HG03064 (cell line): ENCODE measurements at regions not wholly inside any gene's neighbourhood (a gene's known extent, or its start where the extent isn't known, plus 50 kb on each side); places are given as distances from the start of the nearest gene placed in this dataset.
"Not testable (repeated sequence)": the region's sequence is repeated elsewhere in the genome, so short reads cannot be mapped to it uniquely, and the experiment has no call there.

Source experiments
- ATAC-seq: cut with Tn5 transposase; IDR thresholded peaks from one replicate; pipeline ENCODE4 v1.9.1; 2021; ENCODE audit warnings: low read depth; ENCODE audit not compliant: unreplicated experiment

DNA sequence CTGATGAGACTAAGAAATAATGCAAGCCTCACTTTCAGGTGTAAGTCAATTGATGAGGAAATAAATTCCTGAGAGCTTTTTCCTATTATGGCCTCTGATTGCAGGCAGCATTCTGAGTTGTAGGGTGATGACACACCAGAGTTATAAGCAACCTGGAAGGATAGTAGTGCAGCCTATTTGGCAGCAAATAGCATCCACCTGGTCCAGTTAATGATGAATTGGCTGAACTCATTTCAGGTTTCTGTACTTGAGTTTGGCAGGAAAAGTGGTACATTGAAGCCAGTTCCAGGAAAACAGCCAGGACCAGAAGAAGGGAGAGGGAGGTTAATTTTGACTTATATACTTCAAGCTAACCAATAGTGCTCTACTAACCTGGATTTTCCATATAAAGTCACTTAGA, 316.8 kb downstream of the NAF1 start:
- ATAC-seq, result no peak

DNA sequence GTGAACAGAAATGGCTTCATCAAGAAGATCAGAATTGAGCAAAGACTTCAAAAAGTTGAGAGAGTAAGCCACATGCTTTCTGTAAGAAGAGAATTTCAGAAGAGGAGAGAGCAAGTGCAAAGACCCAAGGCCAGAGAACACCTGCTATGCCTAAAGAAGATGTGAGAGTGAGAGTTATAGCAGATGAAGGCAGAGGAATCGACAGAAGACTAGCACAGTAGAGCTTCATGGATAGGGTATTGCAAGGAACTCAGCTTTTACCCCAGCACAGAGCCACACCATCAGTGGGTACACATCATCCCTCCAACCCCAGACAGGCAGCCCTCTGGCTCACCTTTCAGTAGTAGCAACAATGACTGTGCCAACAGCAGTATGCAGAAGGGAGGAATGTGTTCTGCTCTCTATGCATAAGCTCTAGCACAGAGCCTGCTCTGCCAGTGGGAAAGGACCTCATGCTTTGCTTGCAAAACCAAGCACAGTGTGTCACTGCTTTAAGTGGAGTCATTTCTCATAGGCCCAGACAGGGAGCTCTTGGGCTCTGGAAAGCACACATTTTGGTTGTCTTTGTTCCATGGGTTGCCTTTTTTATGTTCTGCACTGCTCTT, 318.6 kb downstream of the NAF1 start:
- no peak for ATAC-seq

DNA sequence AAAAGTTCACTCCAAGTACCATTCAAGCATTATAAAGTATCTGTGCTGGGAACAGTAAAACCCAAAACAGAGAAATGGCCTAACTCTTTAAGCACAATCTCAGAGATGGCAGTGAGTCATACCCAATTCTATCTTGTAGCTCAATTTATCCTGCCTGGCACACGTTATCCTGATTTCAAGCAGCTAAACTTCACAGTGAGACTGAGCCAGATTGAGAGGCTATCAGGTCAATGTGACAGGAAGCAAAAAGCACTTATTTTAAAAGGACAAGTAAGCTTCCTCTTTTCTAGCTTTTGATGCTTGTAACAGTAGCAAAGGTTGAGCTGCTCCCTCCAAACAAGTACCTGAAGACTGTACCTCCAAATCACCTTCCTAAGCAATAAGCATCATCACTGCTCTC, 324.9 kb downstream of the NAF1 start:
- ATAC-seq, result no peak

DNA sequence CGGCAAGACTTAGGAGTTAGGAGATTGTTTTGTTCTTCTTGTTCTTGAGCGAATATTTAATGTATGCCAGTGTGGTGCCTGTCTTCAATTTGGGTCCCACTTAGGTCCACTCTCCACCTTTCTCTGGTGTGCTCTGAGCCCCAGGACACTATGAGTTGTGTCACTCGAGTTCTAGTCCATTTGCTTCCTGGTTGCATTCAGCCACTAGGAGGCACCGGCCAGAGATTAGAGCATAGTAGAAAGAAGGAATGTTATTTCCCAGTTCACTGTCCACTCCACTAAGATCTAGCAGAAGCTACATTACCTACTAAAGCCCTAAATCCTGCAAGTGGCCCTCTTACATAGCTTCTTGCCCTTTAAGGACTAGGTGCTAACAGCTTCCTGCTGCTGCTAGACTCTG, 326.9 kb downstream of the NAF1 start:
- no peak for ATAC-seq

DNA sequence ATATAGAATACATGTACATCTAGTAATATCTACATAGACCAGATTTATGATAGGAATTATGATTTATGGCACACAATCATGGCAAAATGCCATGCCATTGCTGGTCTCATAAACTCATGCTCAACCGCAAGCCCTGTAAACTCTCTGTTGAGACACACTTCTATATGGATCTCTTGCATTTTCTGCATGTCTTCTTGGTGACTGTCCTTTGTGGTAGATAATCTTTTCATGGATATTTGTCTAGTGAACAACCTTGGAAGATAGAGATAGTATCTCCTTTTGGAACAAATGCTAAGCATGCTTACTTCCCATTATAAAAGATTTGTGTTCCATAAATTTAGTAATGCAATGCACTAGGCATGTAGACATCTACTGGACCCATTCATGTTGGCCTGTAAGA, 328.0 kb downstream of the NAF1 start:
- ATAC-seq, result no peak

DNA sequence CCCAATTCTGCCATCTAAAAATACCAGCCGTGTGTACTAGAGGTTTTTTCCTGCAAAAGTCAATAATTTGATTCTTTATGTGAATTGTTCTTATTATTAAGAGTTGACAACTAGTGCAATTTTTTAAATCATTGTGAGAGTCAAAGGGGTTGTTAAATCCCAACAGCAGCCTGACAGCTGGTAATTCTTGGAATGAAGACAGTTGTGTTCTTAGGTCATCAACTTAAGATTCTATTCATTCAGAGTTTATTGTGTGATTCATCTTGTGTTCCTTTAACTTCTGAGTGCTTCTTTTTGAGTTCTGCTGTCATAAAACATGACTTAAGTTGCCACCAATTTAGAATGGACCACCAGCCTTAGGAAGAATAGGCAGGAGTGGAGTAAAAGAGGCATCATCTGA, 329.0 kb downstream of the NAF1 start:
- no peak for ATAC-seq

DNA sequence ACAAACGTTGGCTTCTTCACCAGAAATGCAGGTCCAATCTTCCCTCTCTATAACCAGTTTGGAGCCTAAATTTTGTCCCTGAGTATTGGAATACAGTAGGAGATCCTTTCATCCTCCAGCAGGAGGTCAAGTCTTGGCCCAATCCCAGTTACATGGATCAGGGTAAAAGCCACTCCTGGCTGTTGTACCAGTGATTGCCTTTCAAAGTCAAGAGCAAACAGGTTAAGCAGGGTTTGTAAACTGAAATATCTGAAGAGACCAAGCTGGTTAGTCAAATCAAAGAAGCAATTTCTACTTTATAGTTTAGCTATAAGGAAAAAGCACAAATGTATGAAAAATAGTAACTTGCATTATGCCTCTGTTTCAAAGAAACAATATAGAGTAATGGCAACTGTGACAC, 329.4 kb downstream of the NAF1 start:
- ATAC-seq, result no peak

DNA sequence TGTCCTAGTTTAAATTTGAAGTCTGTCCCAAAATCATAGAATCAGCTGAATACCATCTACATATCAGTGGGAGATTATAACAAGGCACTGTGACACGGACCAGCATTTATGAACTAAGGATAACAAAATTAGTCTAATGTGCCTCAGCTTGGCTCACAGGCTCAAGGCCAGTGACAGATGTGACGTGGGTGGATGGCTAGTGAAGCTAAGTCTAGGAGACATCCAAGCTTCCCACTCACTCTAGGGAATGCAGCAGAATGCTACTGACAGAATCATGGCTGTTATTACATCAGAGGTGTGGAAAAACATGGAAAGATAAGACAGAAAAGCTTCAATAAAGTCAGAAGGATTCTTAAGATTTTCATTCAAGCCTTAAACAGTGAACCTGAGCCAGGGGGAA, 329.9 kb downstream of the NAF1 start:
- no peak for ATAC-seq

DNA sequence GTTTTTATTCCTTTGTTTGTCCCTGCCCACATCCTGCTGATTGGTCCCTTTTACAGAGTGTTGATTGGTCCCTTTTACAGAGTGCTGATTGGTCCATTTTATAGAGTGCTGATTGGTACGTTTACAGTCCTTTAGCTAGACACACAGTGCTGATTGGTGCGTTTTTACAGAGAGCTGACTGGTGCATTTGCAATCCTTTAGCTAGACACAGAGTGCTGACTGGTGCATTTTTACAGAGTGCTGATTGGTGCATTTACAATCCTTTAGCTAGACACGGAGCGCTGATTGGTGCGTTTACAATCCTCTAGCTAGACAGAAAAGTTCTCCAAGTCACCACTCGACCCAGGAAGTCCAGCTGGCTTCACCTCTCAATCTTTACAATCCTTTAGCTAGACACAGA, 330.4 kb downstream of the NAF1 start:
- not testable (repeated sequence) for ATAC-seq

DNA sequence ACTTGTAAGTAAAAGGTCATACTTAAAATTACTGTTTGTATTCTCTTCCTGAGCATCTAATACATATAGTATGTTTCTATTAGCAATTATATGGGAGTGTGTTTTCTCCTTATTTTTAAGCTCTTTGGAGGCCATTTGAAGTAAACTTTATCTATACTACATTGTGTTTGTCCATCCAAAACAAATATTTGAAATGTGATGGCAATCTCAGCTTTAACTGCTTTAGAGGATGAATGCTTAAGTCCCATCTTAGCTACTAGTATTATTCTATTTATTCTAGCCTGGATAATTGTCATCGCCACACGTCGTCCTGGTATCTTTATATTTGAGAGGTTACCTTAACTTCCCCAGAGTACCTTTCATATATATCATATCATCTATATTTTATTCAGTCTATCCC, 335.8 kb downstream of the NAF1 start:
- ATAC-seq, result no peak

DNA sequence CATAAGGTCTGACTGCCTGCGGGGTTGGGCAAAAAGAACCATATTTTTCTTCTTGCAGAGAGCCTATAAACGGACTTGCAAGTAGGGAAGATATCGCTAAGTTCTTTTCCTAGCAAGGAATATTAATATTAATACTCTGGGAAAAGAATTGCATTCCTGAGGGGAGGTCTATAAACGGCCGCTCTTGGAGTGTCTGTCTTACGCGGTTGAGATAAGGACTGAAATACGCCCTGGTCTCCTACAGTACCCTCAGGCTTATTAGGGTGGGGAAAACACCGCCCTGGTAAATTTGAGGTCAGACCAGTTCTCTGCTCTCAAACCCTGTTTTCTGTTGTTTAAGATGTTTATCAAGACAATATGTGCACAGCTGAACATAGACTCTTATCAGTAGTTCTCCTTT, 349.3 kb downstream of the NAF1 start:
- ATAC-seq, result not testable (repeated sequence)

DNA sequence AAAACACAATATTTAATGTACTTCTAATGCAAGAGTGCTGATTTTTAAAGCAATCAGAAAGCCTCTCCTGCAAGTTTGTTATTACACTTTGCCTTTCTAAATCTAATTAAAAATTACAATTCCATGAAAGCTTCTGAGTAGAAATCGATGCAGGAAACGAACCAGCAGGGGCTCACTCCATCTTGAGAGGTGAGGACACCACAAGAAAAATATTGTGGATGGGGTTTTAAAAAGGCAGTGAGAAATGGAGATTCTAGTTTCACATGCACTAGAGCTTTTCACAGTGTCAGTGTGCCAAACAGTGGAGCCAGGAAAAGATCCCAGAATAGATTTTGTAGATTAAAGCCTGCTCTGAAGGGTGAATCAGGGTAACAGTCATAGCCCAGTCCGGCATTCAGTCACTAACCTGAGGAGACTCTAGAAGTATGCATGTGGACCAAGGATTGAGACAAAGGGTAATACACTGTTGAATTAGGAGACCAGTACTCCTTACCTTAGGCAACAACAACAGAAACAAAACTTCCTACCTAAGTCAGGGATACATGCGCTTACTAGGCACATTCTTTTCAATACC, 362.3 kb downstream of the NAF1 start:
- no peak for ATAC-seq

DNA sequence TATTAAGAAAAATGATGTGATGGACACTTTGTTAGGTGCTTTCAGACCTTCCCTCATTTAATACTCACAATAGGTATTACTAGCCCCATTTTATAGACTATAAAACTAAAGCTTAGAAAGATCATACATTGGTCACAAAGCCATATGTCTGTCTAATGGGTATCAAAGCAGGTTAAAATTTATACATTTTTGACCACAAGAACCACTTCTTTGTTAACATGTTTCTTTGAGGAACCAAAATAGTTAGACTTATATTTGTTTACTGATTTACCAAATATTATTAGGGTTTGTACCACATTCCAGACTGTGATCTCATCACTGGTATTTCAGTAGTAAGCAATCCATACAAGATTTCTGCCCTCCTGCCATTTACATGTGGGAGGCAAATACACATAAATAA, 363.3 kb downstream of the NAF1 start:
- ATAC-seq, result no peak

DNA sequence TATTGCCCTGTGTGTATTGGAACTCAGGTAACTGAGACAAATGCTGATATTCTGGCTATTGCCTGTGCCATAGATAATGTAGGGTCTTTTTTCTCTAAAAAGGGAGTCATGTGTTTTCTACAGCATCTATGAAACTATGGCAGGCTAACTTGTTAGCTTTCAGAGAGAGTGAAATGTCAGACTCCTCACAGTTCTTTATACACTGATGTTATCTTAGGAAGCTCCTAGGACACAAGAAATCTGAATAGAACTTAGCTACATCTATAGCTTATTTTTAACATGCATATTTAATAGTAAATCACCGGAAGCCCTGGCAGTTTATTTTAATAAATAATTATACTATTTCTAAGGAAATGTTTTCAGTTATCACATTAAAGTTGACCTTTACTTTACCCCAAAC, 369.6 kb downstream of the NAF1 start:
- no peak for ATAC-seq

DNA sequence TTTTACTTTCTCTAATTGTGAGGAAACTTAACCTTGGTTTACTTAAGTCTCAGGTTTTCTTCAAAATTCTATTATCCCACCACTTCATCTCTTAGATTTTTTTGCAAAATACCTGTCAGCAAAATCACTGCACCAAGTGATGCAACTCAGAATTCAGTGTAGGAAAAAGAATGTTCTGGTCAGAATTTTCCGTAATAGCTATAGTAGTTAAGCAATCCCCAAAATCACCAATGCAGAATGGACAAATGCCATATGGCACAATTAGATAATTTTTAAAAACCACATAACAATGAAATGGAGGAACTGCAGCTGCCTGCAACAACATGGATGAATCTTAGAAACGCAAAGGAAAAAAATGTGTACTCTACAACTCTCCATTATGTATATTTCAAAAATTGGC, 373.1 kb downstream of the NAF1 start:
- no peak for ATAC-seq

DNA sequence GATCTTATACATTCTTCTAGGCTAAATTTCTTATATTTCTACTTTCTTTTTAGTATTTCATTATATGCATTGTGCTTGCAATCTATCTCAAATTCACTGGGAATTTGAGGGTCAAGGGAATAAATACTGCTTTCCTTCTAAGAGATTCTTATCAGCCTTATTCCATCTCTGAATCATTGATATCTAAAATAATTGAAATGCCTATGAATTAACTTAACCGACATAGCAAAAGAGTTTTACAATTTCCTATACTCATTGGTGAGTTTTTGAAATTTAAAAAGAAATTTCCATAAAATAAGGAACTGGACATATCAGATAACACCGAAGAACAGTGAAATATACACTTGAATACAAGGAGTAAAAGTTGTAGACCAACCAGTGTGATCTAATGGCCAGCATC, 373.7 kb downstream of the NAF1 start:
- no peak for ATAC-seq

DNA sequence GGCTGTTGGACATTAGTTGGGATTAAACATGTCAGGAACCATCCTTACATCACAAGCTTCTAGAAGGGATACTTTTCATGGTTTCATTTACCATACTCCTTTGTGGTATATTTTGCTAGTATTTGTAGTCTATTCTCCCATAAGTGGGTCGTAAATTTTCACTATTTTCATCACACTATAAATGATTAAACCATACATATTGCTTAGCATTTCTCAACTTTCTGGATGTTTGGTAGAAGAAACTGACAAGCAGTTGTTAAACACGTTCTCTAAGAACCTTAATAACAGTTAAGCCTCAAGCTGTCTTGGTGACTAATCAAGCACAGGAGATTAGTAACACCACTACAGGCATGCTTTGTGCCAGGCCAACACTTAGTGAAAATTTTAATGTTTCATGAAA, 375.5 kb downstream of the NAF1 start:
- no peak for ATAC-seq

DNA sequence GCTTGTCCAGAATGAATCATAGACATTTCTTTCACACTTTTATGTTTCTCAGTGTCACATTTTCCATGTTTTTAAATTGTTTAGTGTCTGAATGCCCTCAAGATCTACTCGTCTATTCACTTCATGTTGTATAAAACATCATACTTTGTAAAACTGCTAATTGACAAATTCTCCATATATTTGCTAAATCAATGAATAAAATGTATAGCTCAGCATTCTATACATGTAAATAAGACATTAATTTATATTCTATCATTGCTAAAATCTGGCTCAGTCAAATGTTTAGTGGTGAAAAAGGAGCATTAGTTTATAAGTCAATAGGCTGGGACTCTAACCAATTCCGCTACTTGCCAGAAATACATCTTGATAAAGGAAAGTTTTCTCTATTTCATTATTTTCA, 379.6 kb downstream of the NAF1 start:
- ATAC-seq, result no peak

DNA sequence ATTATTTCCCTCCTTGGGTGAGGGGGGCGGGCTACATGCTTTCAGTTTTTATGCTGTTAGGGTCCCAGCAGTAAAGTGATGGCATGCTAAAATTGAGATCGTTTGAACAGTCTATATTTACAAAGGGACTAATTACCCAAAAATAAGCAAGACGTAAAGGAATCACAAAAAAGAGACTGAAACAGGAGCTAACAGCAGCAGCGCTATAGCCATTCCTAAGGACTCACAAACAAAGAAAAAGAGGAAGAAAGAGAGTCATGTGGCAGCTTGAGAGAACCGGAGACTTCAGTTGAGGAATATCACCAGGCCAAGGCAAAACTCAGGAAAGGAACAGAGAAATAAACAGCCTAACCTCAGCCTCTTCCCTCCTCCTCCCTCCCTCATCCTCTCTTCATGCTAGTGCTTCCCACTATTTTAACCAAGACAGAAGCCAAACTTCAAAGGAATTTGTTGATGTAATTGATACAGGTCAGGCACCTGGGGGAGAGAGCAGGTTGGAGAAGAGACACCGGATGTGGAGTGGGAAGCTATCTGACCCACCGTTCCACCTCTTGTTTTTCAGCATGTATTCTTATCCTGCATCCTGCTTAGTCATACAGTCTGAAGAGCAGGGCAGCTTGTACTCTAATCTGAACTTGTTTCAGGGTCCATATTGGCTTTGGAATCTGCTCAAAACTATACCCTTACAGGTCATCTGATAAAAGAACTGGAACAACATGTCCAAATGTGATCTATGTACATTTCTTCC, 383.7 kb downstream of the NAF1 start:
- no peak for ATAC-seq

DNA sequence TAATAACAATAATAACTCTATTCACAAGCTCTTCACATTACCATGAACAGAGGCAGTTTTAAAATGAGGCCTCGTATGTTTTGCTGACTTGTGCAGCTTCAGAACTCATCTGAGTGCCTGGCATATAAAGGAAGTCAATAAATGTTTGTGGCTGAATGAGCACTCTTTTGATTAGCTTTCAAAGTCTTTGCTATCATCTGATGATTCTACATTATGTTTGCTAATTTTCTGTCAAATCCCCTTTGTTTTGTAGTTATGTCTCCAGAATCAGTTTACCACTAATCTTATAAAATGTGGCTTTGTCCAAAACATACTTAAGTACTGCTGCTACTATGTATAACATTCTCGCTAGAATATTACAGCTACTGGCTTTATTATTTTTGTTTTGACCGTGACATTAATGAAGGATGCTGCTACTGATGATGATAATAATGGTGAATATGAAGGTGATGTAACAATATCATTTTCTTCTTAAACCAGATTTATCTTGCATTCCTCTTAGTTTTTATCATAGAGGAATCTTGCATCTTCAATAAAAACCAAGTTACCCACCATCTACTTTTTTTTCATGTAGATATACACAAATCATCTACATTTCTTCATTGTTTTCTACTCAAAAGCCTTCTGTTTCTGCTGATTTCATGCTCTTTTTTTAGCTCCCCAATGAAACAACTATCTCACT, 384.5 kb downstream of the NAF1 start:
- no peak for ATAC-seq

DNA sequence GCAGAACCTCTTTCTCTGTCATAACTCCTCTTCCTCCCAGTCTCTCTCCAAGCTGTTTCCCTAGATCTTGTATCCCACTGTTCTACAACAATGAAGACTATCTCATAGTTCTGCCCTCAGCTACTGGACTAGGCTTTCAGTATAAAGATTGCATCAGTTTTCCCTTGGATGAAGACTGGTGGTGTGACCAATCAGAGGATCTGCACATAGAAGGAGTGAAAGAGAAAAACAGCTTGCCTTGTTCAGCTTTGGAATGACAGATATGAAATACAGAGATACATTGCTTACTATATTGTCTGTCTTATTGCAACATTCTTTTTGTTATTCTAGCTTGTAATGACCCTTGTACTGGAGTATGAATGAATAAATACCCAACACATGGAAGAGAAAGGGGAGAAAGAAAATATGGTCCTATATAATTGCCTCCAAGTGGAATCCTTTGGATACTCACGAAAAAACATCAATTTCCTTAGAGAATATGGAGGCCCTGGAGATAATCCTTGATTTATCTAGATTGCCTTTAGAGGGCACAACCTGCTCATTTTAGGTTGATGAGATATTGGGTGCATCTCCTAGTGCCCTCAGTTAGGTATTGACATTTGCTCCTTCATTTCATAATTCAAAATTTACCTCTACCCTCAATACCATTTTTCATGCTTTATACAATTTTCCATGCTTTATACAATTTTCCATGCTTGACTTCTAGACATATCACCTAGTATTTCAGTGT, 395.8 kb downstream of the NAF1 start:
- ATAC-seq, result no peak
